CD4-positive, alpha-beta T cell treated with Interleukin-17A for 1 hour (primary cell): ENCODE measurements at regions not wholly inside any gene's neighbourhood (a gene's known extent, or its start where the extent isn't known, plus 50 kb on each side); places are given as distances from the start of the nearest gene placed in this dataset.
"Not testable (repeated sequence)": the region's sequence is repeated elsewhere in the genome, so short reads cannot be mapped to it uniquely, and the experiment has no call there.

Experiments used
- DNase-seq: peaks from one replicate; pipeline ENCODE4 v3.0.0-alpha.2; 2020

- DNase-seq, result no peak
These were observed 157.2 kb upstream of the RREB1 start for GRCh38 chr6:6950373-6951145.

DNA sequence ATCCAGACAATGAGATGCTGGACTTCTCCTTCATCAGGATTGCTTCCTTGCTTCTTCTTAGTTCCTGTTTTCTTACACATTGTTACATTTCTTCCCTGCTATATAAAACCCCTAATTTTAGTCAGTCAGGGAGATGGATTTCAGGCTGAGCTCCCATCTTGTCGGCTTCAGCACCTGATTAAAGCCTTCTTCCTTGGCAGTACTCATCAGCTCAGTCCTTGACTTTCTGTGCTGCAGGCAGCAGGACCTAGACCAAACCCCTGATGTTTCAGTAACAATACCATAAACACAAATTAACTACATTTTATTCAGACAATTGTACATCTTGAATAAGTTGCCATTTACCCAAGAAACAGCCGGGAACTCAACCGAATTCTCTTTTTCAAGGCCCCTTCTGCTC, 156.4 kb upstream of the RREB1 start:
- no peak for DNase-seq

- DNase-seq, result no peak
These were observed 155.3 kb upstream of the RREB1 start for GRCh38 chr6:6952484-6952883.

GRCh38 chr6:6952927-6953326, 154.8 kb upstream of the RREB1 start:
- not testable (repeated sequence) for DNase-seq

GRCh38 chr6:6960571-6961251, 147.1 kb upstream of the RREB1 start:
- DNase-seq, result no peak

DNA sequence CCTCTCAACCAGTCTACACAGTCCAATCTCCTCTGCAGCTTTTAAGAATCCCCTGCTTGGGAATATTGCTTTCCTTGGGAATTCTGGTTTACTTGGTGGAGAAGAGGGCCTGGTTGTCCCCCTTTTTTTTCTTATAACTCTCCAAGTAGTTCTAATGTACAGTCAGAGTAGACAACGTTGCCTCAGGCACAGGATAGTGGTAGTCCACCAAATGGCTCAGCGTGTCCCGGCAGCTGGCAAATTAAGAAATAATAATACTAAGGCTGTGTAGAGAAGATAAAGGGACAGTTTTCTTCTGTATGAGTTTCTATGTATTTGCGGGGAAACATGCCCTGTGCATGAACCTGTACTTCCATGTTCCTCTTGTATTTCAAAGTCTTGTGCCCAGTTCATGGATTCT, 145.7 kb upstream of the RREB1 start:
- DNase-seq, result no peak

- DNase-seq, result no peak
These were observed 145.1 kb upstream of the RREB1 start for GRCh38 chr6:6962699-6963098.

DNA sequence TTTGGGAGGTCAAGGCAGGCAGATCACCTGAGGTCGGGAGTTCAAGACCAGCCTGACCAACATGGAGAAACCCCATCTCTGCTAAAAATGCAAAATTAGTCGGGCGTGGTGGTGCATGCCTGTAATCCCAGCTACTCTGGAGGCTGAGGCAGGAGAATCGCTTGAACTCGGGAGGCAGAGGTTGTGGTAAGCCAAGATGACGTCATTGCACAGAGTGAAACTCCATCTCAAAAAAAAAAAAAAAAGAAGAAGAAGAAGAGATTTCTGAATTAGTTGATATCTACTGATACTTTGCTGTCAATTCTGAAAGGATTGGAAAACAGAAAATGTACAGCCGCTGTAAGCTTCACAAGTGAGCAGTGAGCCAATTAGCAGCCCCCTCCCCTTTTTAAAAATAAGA, 144.4 kb upstream of the RREB1 start:
- DNase-seq, result not testable (repeated sequence)

DNA sequence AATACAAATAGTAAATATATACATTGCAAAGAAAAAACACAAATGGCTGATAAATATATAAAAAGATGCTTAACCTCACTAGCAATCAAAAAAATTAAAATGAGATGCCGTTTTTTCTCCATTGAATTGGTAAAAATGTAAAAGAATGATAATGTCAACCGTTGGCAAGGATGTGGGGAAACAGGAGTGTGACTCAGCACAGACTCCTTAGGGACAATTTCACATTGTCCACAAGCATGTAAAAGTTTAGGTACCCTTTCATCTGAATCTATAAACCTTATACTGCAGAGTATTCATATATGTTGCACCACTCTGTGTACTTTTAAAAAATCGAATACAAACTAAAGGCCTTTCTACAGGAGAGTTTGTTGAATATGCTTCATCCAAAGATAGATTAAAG, 143.1 kb upstream of the RREB1 start:
- no peak for DNase-seq

DNA sequence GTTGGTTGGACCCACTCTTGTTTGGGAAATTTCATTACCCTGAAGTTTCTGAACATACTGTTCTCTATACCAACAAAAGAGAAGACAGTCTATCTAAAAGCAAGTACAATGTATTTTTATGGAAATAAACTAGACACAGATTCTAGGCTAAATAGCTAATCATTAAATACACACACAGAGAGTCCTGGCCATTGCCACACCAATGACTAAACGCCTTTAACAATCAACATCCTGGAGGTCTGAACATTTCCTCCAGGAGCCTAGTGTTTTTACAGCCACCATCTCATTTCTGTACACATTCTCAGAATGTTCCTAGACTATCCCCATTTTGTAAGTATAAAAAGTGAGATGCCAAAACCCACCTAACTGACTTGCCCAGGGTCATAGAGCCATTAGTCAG, 141.6 kb upstream of the RREB1 start:
- DNase-seq, result no peak

DNA sequence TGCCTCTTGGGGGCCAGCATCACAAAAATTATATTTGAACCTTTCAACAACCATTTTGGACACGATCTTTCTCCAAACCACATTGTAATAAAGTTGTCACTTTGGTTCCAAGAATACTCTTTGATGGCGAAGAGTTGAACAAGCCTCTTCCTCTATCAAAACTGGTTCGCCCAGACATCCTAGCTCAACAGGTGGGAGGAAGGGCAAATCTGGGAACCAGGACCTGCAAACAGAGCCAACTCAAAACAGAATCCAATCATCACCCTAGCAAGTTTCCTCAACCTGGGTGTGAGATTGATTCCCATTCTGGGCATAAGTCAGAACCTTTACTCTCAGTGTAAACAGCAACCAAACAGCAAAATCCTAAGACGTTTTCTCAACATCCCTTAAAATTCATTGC, 141.2 kb upstream of the RREB1 start:
- no peak for DNase-seq

DNA sequence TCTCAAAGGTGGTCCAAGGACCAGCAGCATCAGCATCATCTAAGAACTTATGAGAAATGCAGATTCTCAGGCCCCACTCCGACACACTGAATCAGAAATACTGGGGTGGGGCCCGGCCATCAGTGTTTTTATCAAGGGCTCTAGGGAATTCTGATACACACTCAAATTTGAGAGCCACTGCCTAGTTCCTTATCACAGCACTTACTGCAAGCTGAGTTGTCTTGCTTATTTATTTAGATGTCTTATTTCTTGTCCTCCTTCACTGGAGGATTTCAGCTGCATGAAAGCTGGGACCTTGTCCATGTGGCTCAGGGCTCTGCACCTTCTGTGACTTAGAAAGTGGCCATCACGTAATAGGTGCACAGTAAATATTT, 139.4 kb upstream of the RREB1 start:
- no peak for DNase-seq

DNA sequence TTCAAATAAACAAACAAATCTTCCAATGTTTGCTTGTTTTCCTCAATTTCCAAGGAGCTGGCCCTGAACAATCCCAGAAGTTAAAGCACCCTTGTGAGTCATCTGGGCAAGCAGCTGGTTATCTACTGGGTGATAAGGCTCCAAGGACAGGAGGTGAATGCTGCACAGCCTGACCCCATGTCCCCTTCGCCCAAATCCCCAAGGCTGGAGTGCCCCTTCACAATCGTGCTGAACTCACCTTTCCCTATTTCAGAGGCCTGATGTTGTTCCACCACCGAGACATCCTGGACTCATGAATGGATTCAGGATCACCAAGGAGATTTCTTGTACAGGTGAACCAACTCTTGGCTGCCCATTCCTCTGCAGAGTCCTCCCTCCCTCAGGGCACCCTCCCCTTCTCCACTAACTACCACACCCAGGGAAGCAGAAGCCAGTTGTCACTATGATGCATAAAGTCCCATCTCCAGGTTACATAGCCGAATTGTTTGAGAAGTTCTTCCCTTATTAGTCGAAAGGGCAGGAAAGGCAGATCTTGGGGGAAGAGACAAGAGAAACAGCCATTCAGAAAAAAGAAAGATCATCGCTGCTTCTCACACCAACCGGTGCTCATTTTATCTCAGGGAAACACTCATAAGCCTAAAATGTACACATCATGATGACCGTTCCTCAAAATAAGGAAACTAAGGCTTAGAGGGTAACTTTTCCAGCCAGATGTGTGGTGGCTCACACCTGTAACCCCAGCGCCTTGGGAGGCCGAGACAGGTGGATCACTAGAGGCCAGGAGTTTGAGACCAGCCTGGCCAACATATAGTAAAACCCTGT, 138.8 kb upstream of the RREB1 start:
- no peak for DNase-seq

DNA sequence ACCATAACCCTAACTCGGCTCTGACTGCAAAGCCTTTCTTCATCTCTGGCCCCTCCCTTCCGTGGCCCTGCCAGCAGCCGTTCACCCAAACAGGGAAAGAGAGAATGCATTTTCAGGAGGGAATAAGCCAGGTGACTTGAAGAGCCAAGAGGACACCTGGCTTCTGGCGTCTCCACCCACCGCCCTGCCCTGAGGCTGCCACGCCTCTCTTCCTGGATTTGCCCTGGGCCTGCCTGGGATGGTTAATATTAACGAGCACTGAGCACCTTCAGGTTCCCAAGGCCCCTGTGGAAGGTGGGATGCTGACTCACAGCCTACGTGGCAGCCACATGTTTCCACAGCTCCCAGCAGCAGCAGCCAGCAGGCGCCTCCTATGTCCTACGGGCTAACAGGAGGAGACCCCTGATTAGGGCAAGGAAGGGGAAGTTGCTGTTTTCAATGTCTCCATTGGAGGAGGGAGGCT, 138.0 kb upstream of the RREB1 start:
- DNase-seq, result no peak

- DNase-seq, result no peak
These were observed 136.9 kb upstream of the RREB1 start for GRCh38 chr6:6970851-6971250.

- DNase-seq, result no peak
These were observed 136.4 kb upstream of the RREB1 start for GRCh38 chr6:6971369-6971768.

GRCh38 chr6:6972456-6972855, 135.3 kb upstream of the RREB1 start:
- DNase-seq, result no peak

DNA sequence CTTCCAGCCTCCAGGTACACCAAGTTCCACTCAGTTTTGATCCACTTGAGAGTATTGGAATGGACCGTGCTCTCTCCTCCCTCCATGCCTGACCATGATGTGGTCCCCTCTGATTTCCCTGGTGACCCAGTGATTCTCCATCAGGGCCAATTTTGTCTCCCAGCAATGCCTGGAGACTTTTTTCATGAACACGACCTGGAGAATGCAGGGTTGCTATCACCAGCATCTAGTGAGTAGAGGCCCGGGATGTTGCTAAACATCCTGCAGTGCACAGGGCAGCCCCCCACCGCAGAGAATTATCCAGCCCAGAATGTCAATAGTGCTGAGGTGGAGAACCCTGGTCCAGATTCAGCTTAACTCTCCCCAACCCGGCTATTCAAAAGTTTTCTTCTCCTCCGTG, 134.0 kb upstream of the RREB1 start:
- no peak for DNase-seq

GRCh38 chr6:6975459-6976111, 132.2 kb upstream of the RREB1 start:
- no peak for DNase-seq

- DNase-seq, result no peak
These were observed 131.6 kb upstream of the RREB1 start for GRCh38 chr6:6976193-6976592.

DNA sequence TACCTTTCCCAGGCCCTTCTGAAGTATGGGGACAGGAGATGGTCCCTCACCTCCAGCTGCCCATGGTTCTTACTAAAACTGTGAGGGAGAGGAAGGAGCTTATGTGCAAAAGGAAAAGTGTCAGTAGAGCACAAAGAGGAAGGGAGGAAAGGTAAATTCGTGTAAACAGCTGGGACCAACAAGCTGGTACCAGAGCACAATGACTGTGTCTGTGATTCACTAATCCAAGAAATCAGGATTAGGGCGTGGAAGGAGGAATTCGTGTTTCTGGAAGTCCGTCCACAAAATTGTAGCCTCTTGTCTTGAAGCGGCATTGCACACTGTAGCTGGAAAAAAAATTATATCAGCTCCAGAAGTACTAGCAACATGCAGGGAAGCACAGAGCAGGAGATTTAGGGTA, 129.0 kb upstream of the RREB1 start:
- DNase-seq, result no peak

DNA sequence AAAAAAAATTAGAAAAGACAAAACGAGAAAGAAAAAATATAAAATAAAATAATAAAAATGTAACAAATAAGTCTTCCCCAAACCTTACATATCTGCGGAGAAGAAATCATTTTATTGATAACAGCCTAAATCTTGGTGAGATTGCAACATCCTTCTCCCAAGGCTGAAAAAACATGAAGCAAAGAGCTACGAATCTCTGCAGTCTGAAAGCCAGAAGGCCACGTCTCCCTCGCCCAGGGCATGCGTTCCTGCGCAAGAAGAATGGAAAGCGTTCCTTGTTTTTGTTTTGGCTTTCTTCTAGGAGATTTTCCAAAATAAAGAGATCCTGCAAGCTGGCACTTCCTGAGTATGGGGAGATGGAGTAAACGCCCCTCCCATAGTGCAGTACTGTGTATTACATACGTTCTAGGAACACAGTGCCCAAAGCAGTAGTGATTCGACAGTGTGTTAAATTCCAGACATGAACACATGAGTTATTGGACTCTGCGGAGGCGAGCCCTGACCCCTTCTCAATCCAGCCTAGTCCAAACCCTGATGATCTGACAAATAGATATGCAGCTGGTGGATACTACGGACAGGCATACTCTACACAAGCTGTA, 126.7 kb upstream of the RREB1 start:
- no peak for DNase-seq
